ENCODE measurements at regions not wholly inside any gene's neighbourhood (a gene's known extent, or its start where the extent isn't known, plus 50 kb on each side); places are given as distances from the start of the nearest gene placed in this dataset.

GRCh38 chr14:75226755-75227544 is 50.5 kb upstream of the TMED10 start:
- DNase-seq (peak; percentile 23), ATAC-seq (peak; percentile 81)

Measured in stimulated activated naive CD8-positive, alpha-beta T cell treated with anti-CD3 and anti-CD28 coated beads, Interleukin-15, Interleukin-2, amounts not matched to agents 100 U/mL and 50 U/mL, for 24 hours (primary cell).